Hematopoietic multipotent progenitor cell treated with erythropoietin and hydrocortisone succinate and interleukin-3 and kit ligand, for 4 days (in vitro differentiated cells): ENCODE measurements at regions not wholly inside any gene's neighbourhood (a gene's known extent, or its start where the extent isn't known, plus 50 kb on each side); places are given as distances from the start of the nearest gene placed in this dataset.
"Not testable (repeated sequence)": the region's sequence is repeated elsewhere in the genome, so short reads cannot be mapped to it uniquely, and the experiment has no call there.

ENCODE experiments used
- DNase-seq: peaks from one replicate; pipeline ENCODE4 v3.0.0-alpha.2; 2015

- DNase-seq: no peak
Observed at GRCh38 chr13:111625526-111626315, 305.3 kb downstream of the TEX29 start.

GRCh38 chr13:111626371-111627305 lies 306.2 kb downstream of the TEX29 start:
- DNase-seq: no peak

GRCh38 chr13:111627596-111627995 lies 307.2 kb downstream of the TEX29 start:
- DNase-seq: no peak

GRCh38 chr13:111629016-111629415 lies 308.6 kb downstream of the TEX29 start:
- no peak for DNase-seq

GRCh38 chr13:111629457-111629856 lies 309.0 kb downstream of the TEX29 start:
- DNase-seq: no peak

- DNase-seq: no peak
Observed at GRCh38 chr13:111629926-111630325, 309.5 kb downstream of the TEX29 start.

- no peak for DNase-seq
Observed at GRCh38 chr13:111630406-111630805, 310.0 kb downstream of the TEX29 start.

GRCh38 chr13:111631271-111631670 lies 310.8 kb downstream of the TEX29 start:
- DNase-seq: not testable (repeated sequence)

- DNase-seq: no peak
Observed at GRCh38 chr13:111632906-111633305, 312.5 kb downstream of the TEX29 start.

- no peak for DNase-seq
Observed at GRCh38 chr13:111633401-111633800, 313.0 kb downstream of the TEX29 start.

- no peak for DNase-seq
Observed at GRCh38 chr13:111634410-111634809, 314.0 kb downstream of the TEX29 start.

- DNase-seq: no peak
Observed at GRCh38 chr13:111636271-111636670, 315.8 kb downstream of the TEX29 start.

- DNase-seq: no peak
Observed at GRCh38 chr13:111636804-111637203, 316.4 kb downstream of the TEX29 start.

- DNase-seq: no peak
Observed at GRCh38 chr13:111637365-111637764, 316.9 kb downstream of the TEX29 start.

- no peak for DNase-seq
Observed at GRCh38 chr13:111638233-111638632, 317.8 kb downstream of the TEX29 start.

- DNase-seq: no peak
Observed at GRCh38 chr13:111639196-111639705, 318.8 kb downstream of the TEX29 start.

- DNase-seq: no peak
Observed at GRCh38 chr13:111640006-111640405, 319.6 kb downstream of the TEX29 start.

- no peak for DNase-seq
Observed at GRCh38 chr13:111640476-111640875, 320.0 kb downstream of the TEX29 start.

- DNase-seq: no peak
Observed at GRCh38 chr13:111642156-111642767, 321.8 kb downstream of the TEX29 start.

- no peak for DNase-seq
Observed at GRCh38 chr13:111644750-111645149, 324.3 kb downstream of the TEX29 start.

- no peak for DNase-seq
Observed at GRCh38 chr13:111645198-111645597, 324.8 kb downstream of the TEX29 start.

GRCh38 chr13:111645598-111646455 lies 325.4 kb downstream of the TEX29 start:
- no peak for DNase-seq
